SK-N-MC (cell line): ENCODE measurements at regions not wholly inside any gene's neighbourhood (a gene's known extent, or its start where the extent isn't known, plus 50 kb on each side); places are given as distances from the start of the nearest gene placed in this dataset.

ENCODE experiments used
- EZH2 ChIP-seq: fragments of 200-600 bp; sonication (generic); IDR thresholded peaks from one replicate; pipeline ENCODE4 v1.6.1; 2017; ENCODE audit warnings: antibody characterized with exemption
- POLR2AphosphoS5 ChIP-seq: IDR thresholded peaks from 2 replicates; pipeline ENCODE4 v1.6.1; 2012; ENCODE audit warnings: mild to moderate bottlenecking, low read depth, low read length, borderline replicate concordance

DNA sequence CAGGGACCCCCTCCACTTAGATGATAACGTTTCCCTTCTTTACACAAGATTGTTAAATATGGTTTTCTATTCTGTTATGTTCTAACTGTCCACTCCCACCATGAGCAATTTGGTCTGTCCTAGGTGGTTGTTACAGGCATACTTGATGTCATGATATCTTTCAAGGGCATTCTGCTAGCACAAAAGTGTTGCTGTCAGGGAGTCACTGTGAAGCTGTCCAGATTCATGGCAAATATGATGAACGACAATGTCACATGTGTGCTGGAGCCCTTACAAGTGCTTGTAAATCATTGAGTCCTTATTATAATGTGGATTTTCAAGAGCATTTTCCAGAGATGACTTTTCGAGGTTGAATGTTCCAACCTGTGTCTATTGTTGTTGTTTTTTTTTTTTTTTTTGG, 1250.7 kb upstream of the PRKX start:
- TF ChIP-seq EZH2 (no peak), POLR2AphosphoS5 (no peak)
